A549 (cell line): ENCODE measurements at regions not wholly inside any gene's neighbourhood (a gene's known extent, or its start where the extent isn't known, plus 50 kb on each side); places are given as distances from the start of the nearest gene placed in this dataset.

Experiments
- ATAC-seq, 2 experiments: fragments of 200-7000 bp in 1 of 2; fragments of >200 bp in 1 of 2; cut with Nextera tagmentation in 1 of 2; cut with Tn5 transposase in 1 of 2; 3 replicates each; pipeline versions ENCODE4 v1.8.0 to v1.9.1; 2018 to 2020; ENCODE audit warnings: mild to moderate bottlenecking in 1 of 2, moderate library complexity in 1 of 2
- CTCF ChIA-PET: fragments of 300-600 bp; sonication (Branson Sonifier 250); formaldehyde crosslinking; extraction: SDS; loops from one replicate; lab custom pipeline; 2021; ENCODE audit warnings: antibody characterized with exemption, inconsistent platforms; lab: Yijun Ruan, JAX
- POLR2A ChIA-PET: fragments of 350-600 bp; formaldehyde crosslinking; extraction: SDS; loops from one replicate; lab custom pipeline; 2021; ENCODE audit warnings: antibody characterized with exemption, inconsistent platforms; lab: Yijun Ruan, JAX
- DNase-seq, 2 experiments: peaks; one replicate each; pipeline versions ENCODE4 v3.0.0 to v3.0.0-alpha.2; 2011 to 2016; ENCODE audit warnings: low read depth in 1 of 2, low spot score in 1 of 2
- FAIRE-seq: peaks from 2 replicates; lab custom pipeline; 2011; peaks lifted over from hg19 to GRCh38; lab: Jason Lieb, UNC
- H3K27ac ChIP-seq, 2 experiments: fragments of >200 bp; sonication (Bioruptor Twin); formaldehyde crosslinking; 3 replicates each; pipeline ENCODE4 v1.5.1; 2016 to 2017
- H3K4me1 ChIP-seq: fragments of >200 bp; sonication (Bioruptor Twin); formaldehyde crosslinking; 3 replicates; pipeline ENCODE4 v1.6.1; 2016
- H3K4me2 ChIP-seq: fragments of >200 bp; sonication (Bioruptor Twin); formaldehyde crosslinking; 3 replicates; pipeline ENCODE4 v1.6.1; 2016
- H3K4me3 ChIP-seq: fragments of >200 bp; sonication (Bioruptor Twin); formaldehyde crosslinking; 3 replicates; pipeline ENCODE4 v1.5.1; 2016
- H3K9me3 ChIP-seq: fragments of >200 bp; sonication (Bioruptor Twin); formaldehyde crosslinking; 3 replicates; pipeline ENCODE4 v1.6.1; 2016
- BCL3 ChIP-seq: fragments of >200 bp; sonication (Bioruptor Twin); formaldehyde crosslinking; IDR thresholded peaks from 3 replicates; pipeline ENCODE4 v1.6.1; 2016
- CBX8 ChIP-seq: fragments of 200-600 bp; sonication (generic); IDR thresholded peaks from 2 replicates; pipeline ENCODE4 v1.6.1; 2016
- EHMT2 ChIP-seq: fragments of 200-600 bp; sonication (generic); IDR thresholded peaks from 2 replicates; pipeline ENCODE4 v1.6.1; 2016; ENCODE audit warnings: antibody characterized with exemption, low read depth, mild to moderate bottlenecking, moderate library complexity
- ESRRA ChIP-seq: fragments of 150-350 bp; IDR thresholded peaks from 2 replicates; pipeline ENCODE4 v1.6.1; 2014; ENCODE audit warnings: mild to moderate bottlenecking, low read length, borderline replicate concordance
- FOSL2 ChIP-seq, 2 experiments: fragments of 450-650 bp in 1 of 2; fragments of >200 bp in 1 of 2; sonication (Bioruptor Twin) in 1 of 2; formaldehyde crosslinking; IDR thresholded peaks; 2 replicates each; pipeline versions ENCODE4 v1.5.0 to v1.6.1; 2016 to 2020; ENCODE audit warnings: mild to moderate bottlenecking in 1 of 2, moderate library complexity in 1 of 2
- GATA3 ChIP-seq: IDR thresholded peaks from 2 replicates; pipeline ENCODE4 v1.6.1; 2012; ENCODE audit warnings: borderline replicate concordance
- HDAC2 ChIP-seq: fragments of 200-600 bp; sonication (generic); IDR thresholded peaks from 2 replicates; pipeline ENCODE4 v1.6.1; 2016
- JUNB ChIP-seq: fragments of >200 bp; sonication (Bioruptor Twin); formaldehyde crosslinking; IDR thresholded peaks from 2 replicates; pipeline ENCODE4 v1.6.1; 2016
- KDM1A ChIP-seq: fragments of 200-600 bp; sonication (generic); IDR thresholded peaks from 2 replicates; pipeline ENCODE4 v1.6.1; 2016; ENCODE audit warnings: low read depth, mild to moderate bottlenecking
- KDM5A ChIP-seq: fragments of 200-600 bp; sonication (generic); IDR thresholded peaks from 2 replicates; pipeline ENCODE4 v1.6.1; 2016; ENCODE audit warnings: antibody characterized with exemption, mild to moderate bottlenecking
- MAZ ChIP-seq: fragments of 150-350 bp; IDR thresholded peaks from 2 replicates; pipeline ENCODE4 v1.6.1; 2014; ENCODE audit warnings: antibody characterized with exemption, low read depth, low read length, borderline replicate concordance
- NFE2L2 ChIP-seq: fragments of 150-350 bp; conservative IDR thresholded peaks from 2 replicates; pipeline ENCODE4 v1.6.1; 2014; ENCODE audit warnings: low read length
- POLR2A ChIP-seq: IDR thresholded peaks from 2 replicates; pipeline ENCODE4 v1.6.1; 2012; ENCODE audit warnings: mild to moderate bottlenecking, low read length
- RFX5 ChIP-seq: fragments of 450-650 bp; IDR thresholded peaks from 2 replicates; pipeline ENCODE4 v1.7.1; 2014; ENCODE audit warnings: antibody characterized with exemption, mild to moderate bottlenecking, moderate library complexity
- SMC3 ChIP-seq: fragments of >200 bp; sonication (Bioruptor Twin); formaldehyde crosslinking; IDR thresholded peaks from 3 replicates; pipeline ENCODE4 v1.6.1; 2018; ENCODE audit warnings: inconsistent platforms
- ZSCAN20 ChIP-seq: fragments of 250-450 bp; sonication (Bioruptor Pico); IDR thresholded peaks from 2 replicates; pipeline ENCODE4 v1.8.0; 2022; ENCODE audit warnings: mild to moderate bottlenecking, moderate library complexity
- WGBS: methylation state at CpG from one replicate; pipeline ENCODE4 v1.1.6; 2017; ENCODE audit errors: missing lambda C conversion rate; 5-methylcytosine and 5-hydroxymethylcytosine counted together
- TF ChIP-seq, protein P1 (sequence below): fragments of 200-600 bp; sonication (generic); IDR thresholded peaks from 2 replicates; pipeline ENCODE4 v1.6.1; 2016; ENCODE audit warnings: antibody characterized with exemption, mild to moderate bottlenecking, moderate library complexity
- TF ChIP-seq, protein P2 (sequence below): fragments of 250-450 bp; sonication (Bioruptor Pico); IDR thresholded peaks from 2 replicates; pipeline ENCODE4 v1.5.0; 2021; ENCODE audit warnings: mild to moderate bottlenecking, moderate library complexity, borderline replicate concordance
- TF ChIP-seq, protein P3 (sequence below): fragments of 150-350 bp; IDR thresholded peaks from 2 replicates; pipeline ENCODE4 v1.6.1; 2014; ENCODE audit warnings: low read depth, mild to moderate bottlenecking, low read length
- TF ChIP-seq, protein P4 (sequence below): fragments of >200 bp; sonication (Bioruptor Twin); formaldehyde crosslinking; IDR thresholded peaks from 3 replicates; pipeline ENCODE4 v1.5.1; 2016

DNA sequence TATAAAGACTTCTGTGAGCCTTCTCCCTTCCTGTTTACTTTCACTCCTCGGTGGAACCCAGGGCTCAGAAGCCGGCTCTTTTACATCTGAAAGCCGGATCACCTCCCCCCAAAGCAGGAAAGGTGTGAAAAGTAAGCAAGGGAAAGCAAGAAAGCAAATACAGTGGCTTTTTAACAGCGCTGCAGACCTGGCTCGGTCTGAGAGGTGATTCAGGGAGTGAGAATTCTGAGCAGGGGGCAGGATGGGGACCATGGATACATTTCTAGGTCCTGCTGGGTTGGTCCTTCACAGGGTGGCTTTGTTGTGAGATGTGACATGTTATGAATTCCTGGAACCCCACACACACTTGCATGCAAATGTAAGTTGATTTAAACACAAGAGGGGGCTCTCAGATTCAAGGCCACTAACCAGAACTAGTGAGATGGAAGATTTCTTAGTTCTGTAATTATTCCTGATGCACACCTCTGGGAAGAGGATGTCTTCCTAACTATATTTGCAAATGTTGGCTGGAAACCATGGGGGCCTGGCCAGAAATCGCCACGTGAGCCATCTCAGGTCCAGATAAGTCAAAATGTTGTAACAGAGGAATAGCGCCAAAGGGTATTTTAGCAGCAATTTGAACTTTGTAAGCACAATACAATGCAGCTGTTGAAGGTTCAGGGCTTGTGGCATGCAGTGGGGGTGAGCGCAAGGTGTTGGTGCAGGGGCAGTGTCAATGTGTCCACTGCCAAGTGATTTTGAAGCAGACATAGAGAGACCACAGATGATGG is 670.1 kb upstream of the LCORL start:
- DNase-seq (no peak), ATAC-seq (no peak), FAIRE-seq (no peak)
- CTCF ChIA-PET: no interaction called here
- H3K4me2 ChIP-seq: no peak overlapping the region
- no peaks in the 10 kb centered on the region for H3K4me1 ChIP-seq
- H3K27ac ChIP-seq: no peak overlapping the region
- POLR2A ChIA-PET: no interaction called here
- no peak for TF ChIP-seq JUNB
- TF ChIP-seq, protein P1, sequence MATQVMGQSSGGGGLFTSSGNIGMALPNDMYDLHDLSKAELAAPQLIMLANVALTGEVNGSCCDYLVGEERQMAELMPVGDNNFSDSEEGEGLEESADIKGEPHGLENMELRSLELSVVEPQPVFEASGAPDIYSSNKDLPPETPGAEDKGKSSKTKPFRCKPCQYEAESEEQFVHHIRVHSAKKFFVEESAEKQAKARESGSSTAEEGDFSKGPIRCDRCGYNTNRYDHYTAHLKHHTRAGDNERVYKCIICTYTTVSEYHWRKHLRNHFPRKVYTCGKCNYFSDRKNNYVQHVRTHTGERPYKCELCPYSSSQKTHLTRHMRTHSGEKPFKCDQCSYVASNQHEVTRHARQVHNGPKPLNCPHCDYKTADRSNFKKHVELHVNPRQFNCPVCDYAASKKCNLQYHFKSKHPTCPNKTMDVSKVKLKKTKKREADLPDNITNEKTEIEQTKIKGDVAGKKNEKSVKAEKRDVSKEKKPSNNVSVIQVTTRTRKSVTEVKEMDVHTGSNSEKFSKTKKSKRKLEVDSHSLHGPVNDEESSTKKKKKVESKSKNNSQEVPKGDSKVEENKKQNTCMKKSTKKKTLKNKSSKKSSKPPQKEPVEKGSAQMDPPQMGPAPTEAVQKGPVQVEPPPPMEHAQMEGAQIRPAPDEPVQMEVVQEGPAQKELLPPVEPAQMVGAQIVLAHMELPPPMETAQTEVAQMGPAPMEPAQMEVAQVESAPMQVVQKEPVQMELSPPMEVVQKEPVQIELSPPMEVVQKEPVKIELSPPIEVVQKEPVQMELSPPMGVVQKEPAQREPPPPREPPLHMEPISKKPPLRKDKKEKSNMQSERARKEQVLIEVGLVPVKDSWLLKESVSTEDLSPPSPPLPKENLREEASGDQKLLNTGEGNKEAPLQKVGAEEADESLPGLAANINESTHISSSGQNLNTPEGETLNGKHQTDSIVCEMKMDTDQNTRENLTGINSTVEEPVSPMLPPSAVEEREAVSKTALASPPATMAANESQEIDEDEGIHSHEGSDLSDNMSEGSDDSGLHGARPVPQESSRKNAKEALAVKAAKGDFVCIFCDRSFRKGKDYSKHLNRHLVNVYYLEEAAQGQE: no peak
- no peak for TF ChIP-seq BCL3
- no peak for TF ChIP-seq POLR2A
- TF ChIP-seq ZSCAN20 (CRISPR knock-in tag): no peak
- TF ChIP-seq, protein P2, sequence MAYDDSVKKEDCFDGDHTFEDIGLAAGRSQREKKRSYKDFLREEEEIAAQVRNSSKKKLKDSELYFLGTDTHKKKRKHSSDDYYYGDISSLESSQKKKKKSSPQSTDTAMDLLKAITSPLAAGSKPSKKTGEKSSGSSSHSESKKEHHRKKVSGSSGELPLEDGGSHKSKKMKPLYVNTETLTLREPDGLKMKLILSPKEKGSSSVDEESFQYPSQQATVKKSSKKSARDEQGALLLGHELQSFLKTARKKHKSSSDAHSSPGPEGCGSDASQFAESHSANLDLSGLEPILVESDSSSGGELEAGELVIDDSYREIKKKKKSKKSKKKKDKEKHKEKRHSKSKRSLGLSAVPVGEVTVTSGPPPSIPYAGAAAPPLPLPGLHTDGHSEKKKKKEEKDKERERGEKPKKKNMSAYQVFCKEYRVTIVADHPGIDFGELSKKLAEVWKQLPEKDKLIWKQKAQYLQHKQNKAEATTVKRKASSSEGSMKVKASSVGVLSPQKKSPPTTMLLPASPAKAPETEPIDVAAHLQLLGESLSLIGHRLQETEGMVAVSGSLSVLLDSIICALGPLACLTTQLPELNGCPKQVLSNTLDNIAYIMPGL (CRISPR knock-in tag): no peak
- no peak for TF ChIP-seq GATA3
- TF ChIP-seq, protein P3, sequence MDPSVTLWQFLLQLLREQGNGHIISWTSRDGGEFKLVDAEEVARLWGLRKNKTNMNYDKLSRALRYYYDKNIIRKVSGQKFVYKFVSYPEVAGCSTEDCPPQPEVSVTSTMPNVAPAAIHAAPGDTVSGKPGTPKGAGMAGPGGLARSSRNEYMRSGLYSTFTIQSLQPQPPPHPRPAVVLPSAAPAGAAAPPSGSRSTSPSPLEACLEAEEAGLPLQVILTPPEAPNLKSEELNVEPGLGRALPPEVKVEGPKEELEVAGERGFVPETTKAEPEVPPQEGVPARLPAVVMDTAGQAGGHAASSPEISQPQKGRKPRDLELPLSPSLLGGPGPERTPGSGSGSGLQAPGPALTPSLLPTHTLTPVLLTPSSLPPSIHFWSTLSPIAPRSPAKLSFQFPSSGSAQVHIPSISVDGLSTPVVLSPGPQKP: no peak
- TF ChIP-seq KDM1A: no peak
- no peak for TF ChIP-seq NFE2L2
- no peak for TF ChIP-seq KDM5A
- no peaks in the 10 kb centered on the region for H3K9me3 ChIP-seq
- WGBS: 13% methylated on average over 9 of the region's 9 CpGs
- H3K4me3 ChIP-seq: no peak overlapping the region

- FAIRE-seq: no peak
- DNase-seq: no peak
- no peak overlapping the region for H3K4me3 ChIP-seq
- WGBS: 2% methylated on average over 2 of the region's 2 CpGs
- no peaks in the 10 kb centered on the region for H3K4me1 ChIP-seq
- H3K9me3 ChIP-seq: no peaks in the 10 kb centered on the region
- ChIA-PET CTCF (no interaction called here), POLR2A (no interaction called here)
- H3K27ac ChIP-seq: no peak overlapping the region
- no peak for ATAC-seq
- no peak overlapping the region for H3K4me2 ChIP-seq
- no peak for TF ChIP-seq BCL3
- no peak for TF ChIP-seq EHMT2
- no peak for TF ChIP-seq RFX5
- no peak for TF ChIP-seq CBX8
- no peak for TF ChIP-seq POLR2A
- TF ChIP-seq HDAC2: no peak
- TF ChIP-seq, protein P4, sequence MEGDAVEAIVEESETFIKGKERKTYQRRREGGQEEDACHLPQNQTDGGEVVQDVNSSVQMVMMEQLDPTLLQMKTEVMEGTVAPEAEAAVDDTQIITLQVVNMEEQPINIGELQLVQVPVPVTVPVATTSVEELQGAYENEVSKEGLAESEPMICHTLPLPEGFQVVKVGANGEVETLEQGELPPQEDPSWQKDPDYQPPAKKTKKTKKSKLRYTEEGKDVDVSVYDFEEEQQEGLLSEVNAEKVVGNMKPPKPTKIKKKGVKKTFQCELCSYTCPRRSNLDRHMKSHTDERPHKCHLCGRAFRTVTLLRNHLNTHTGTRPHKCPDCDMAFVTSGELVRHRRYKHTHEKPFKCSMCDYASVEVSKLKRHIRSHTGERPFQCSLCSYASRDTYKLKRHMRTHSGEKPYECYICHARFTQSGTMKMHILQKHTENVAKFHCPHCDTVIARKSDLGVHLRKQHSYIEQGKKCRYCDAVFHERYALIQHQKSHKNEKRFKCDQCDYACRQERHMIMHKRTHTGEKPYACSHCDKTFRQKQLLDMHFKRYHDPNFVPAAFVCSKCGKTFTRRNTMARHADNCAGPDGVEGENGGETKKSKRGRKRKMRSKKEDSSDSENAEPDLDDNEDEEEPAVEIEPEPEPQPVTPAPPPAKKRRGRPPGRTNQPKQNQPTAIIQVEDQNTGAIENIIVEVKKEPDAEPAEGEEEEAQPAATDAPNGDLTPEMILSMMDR: no peak
- TF ChIP-seq FOSL2 (IDR thresholded peaks at IDR 0.05): no peak
- TF ChIP-seq FOSL2 (CRISPR knock-in tag; IDR thresholded peaks at IDR 0.05): no peak
- no peak for TF ChIP-seq MAZ
- TF ChIP-seq SMC3: no peak
- TF ChIP-seq ESRRA: no peak
Measured at GRCh38 chr4:18690291-18690955, 668.9 kb upstream of the LCORL start.
